Activated CD8-positive, alpha-beta memory T cell treated with anti-CD3 and anti-CD28 coated beads for 24 hours (primary cell): ENCODE measurements at regions not wholly inside any gene's neighbourhood (a gene's known extent, or its start where the extent isn't known, plus 50 kb on each side); places are given as distances from the start of the nearest gene placed in this dataset.

Source experiments
- DNase-seq: peaks from one replicate; pipeline ENCODE4 v3.0.0-alpha.2; 2020

GRCh38 chr3:151992326-151993041, 119.0 kb downstream of the SUCNR1 start:
- no peak for DNase-seq

- DNase-seq = no peak
Measured at GRCh38 chr3:151995091-151995490, 121.6 kb downstream of the SUCNR1 start.

- DNase-seq = no peak
Measured at GRCh38 chr3:151998744-151999143, 125.3 kb downstream of the SUCNR1 start.

- DNase-seq = no peak
Measured at GRCh38 chr3:151999936-152000335, 126.5 kb downstream of the SUCNR1 start.

- DNase-seq = no peak
Measured at GRCh38 chr3:152011812-152012735, 138.6 kb downstream of the SUCNR1 start.

GRCh38 chr3:152019508-152019907, 146.1 kb downstream of the SUCNR1 start:
- no peak for DNase-seq

GRCh38 chr3:152021951-152022461, 148.6 kb downstream of the SUCNR1 start:
- no peak for DNase-seq

GRCh38 chr3:152026033-152026556, 152.7 kb downstream of the SUCNR1 start:
- DNase-seq = no peak

- no peak for DNase-seq
Measured at GRCh38 chr3:152030320-152030719, 156.9 kb downstream of the SUCNR1 start.

- DNase-seq = no peak
Measured at GRCh38 chr3:152031321-152031720, 157.9 kb downstream of the SUCNR1 start.

- DNase-seq = no peak
Measured at GRCh38 chr3:152037297-152037696, 163.9 kb downstream of the SUCNR1 start.

GRCh38 chr3:152037953-152038352, 164.5 kb downstream of the SUCNR1 start:
- no peak for DNase-seq

- DNase-seq = no peak
Measured at GRCh38 chr3:152038490-152038889, 165.0 kb downstream of the SUCNR1 start.

GRCh38 chr3:152039887-152040286, 166.4 kb downstream of the SUCNR1 start:
- no peak for DNase-seq

GRCh38 chr3:152040319-152040718, 166.9 kb downstream of the SUCNR1 start:
- no peak for DNase-seq

- no peak for DNase-seq
Measured at GRCh38 chr3:152043620-152044019, 170.2 kb downstream of the SUCNR1 start.

GRCh38 chr3:152046280-152046679, 172.8 kb downstream of the SUCNR1 start:
- no peak for DNase-seq

GRCh38 chr3:152047465-152047864, 174.0 kb downstream of the SUCNR1 start:
- DNase-seq = no peak

GRCh38 chr3:152048831-152049230, 175.4 kb downstream of the SUCNR1 start:
- DNase-seq = no peak

- DNase-seq = no peak
Measured at GRCh38 chr3:152050903-152051302, 177.5 kb downstream of the SUCNR1 start.

GRCh38 chr3:152051501-152052404, 178.3 kb downstream of the SUCNR1 start:
- DNase-seq = no peak

- DNase-seq = no peak
Measured at GRCh38 chr3:152053866-152054265, 180.4 kb downstream of the SUCNR1 start.

- DNase-seq = no peak
Measured at GRCh38 chr3:152054315-152054714, 180.9 kb downstream of the SUCNR1 start.
